ENCODE measurements at regions not wholly inside any gene's neighbourhood (a gene's known extent, or its start where the extent isn't known, plus 50 kb on each side); places are given as distances from the start of the nearest gene placed in this dataset.

DNA sequence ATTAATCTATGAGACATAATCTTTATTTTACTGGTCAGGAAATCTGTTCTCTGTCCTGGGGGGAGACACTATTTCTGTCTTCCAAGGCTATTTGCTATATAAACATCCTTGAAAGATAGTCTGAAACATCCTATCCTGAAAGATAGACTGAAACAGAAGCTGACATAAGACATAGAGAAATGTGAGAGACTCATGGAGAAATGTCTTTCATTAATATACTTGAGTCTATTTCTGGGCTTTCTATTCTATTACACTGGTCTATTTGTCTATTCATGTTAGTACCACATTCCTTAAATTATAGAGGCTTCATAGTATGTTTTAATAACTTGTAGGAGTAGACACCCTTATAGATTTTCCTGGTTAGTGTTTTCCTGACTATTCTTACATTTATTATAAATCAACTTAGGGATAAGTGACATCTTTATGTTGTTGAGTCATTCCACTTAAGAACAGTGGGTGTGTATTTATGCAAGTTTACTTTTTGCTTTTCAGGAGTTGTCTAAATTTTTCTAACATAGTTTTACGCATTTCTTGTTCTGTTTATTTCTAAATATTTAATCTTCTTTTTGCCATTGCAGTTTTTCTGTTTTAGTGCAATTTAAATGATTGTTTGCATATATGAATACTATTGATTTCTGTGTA lies 244.9 kb upstream of the ZSWIM2 start:
- no peaks in the 10 kb centered on the region for H3K9me3 ChIP-seq (ENCODE audit: control insufficient read depth, insufficient read depth, low read length)
- no peak overlapping the region for H3K14ac ChIP-seq (replicated peaks; ENCODE audit: low read depth, low read length)
- H4K5ac ChIP-seq (ENCODE audit: low read depth, low read length) = no peak overlapping the region
- intact Hi-C loops (cut with micrococcal nuclease) (no loop called here), in situ Hi-C loops (cut with MboI; ENCODE audit: low sequenced_read_pairs) (no loop called here), dilution Hi-C loops (cut with HindIII; ENCODE audit: low sequenced_read_pairs, unreplicated experiment) (no loop called here)
- no peak overlapping the region for H2BK120ac ChIP-seq (ENCODE audit: low read depth, low read length)
- CTCF ChIA-PET = no interaction called here
- H4K20me1 ChIP-seq (ENCODE audit: insufficient read depth, low read length) = no peaks in the 10 kb centered on the region
- no peaks in the 10 kb centered on the region for H3K79me1 ChIP-seq (ENCODE audit: low read depth in 1 of 2, low read length in 2 of 2)
- H3K4me3 ChIP-seq (ENCODE audit: insufficient read depth, low read depth, low read length) = no peak overlapping the region
- no peaks in the 10 kb centered on the region for H3K4me1 ChIP-seq (ENCODE audit: control insufficient read depth, insufficient read depth, low read length)
- H3K27ac ChIP-seq (ENCODE audit: insufficient read depth, low read length) = no peak overlapping the region
- TF ChIP-seq RAD21 (IDR thresholded peaks at IDR 0.05; ENCODE audit: low read length) (no peak), CEBPB (IDR thresholded peaks at IDR 0.05; ENCODE audit: low read depth, low read length) (no peak), MXI1 (IDR thresholded peaks at IDR 0.05; ENCODE audit: borderline replicate concordance, low read depth, low read length) (no peak), NFE2L2 (IDR thresholded peaks at IDR 0.05; ENCODE audit: low read depth, low read length) (no peak), MAZ (IDR thresholded peaks at IDR 0.05; ENCODE audit: borderline replicate concordance, low read depth, low read length) (no peak), MAFK (IDR thresholded peaks at IDR 0.05; ENCODE audit: low read depth, low read length) (no peak), CHD1 (IDR thresholded peaks at IDR 0.05; ENCODE audit: low read depth, low read length) (no peak), FOS (IDR thresholded peaks at IDR 0.05; ENCODE audit: low read depth, low read length) (no peak), RCOR1 (IDR thresholded peaks at IDR 0.05; ENCODE audit: insufficient replicate concordance, low read length) (no peak), BHLHE40 (IDR thresholded peaks at IDR 0.05; ENCODE audit: low read depth, low read length) (no peak), POLR2A (IDR thresholded peaks at IDR 0.05; ENCODE audit: low read depth, low read length) (no peak)
- TF ChIP-seq, protein P1, sequence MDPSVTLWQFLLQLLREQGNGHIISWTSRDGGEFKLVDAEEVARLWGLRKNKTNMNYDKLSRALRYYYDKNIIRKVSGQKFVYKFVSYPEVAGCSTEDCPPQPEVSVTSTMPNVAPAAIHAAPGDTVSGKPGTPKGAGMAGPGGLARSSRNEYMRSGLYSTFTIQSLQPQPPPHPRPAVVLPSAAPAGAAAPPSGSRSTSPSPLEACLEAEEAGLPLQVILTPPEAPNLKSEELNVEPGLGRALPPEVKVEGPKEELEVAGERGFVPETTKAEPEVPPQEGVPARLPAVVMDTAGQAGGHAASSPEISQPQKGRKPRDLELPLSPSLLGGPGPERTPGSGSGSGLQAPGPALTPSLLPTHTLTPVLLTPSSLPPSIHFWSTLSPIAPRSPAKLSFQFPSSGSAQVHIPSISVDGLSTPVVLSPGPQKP (IDR thresholded peaks at IDR 0.05; ENCODE audit: borderline replicate concordance, low read depth, low read length) = no peak
- TF ChIP-seq, protein P2, sequence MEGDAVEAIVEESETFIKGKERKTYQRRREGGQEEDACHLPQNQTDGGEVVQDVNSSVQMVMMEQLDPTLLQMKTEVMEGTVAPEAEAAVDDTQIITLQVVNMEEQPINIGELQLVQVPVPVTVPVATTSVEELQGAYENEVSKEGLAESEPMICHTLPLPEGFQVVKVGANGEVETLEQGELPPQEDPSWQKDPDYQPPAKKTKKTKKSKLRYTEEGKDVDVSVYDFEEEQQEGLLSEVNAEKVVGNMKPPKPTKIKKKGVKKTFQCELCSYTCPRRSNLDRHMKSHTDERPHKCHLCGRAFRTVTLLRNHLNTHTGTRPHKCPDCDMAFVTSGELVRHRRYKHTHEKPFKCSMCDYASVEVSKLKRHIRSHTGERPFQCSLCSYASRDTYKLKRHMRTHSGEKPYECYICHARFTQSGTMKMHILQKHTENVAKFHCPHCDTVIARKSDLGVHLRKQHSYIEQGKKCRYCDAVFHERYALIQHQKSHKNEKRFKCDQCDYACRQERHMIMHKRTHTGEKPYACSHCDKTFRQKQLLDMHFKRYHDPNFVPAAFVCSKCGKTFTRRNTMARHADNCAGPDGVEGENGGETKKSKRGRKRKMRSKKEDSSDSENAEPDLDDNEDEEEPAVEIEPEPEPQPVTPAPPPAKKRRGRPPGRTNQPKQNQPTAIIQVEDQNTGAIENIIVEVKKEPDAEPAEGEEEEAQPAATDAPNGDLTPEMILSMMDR (conservative IDR thresholded peaks at IDR 0.05; ENCODE audit: low read depth, low read length) = no peak
- TF ChIP-seq, protein P3, sequence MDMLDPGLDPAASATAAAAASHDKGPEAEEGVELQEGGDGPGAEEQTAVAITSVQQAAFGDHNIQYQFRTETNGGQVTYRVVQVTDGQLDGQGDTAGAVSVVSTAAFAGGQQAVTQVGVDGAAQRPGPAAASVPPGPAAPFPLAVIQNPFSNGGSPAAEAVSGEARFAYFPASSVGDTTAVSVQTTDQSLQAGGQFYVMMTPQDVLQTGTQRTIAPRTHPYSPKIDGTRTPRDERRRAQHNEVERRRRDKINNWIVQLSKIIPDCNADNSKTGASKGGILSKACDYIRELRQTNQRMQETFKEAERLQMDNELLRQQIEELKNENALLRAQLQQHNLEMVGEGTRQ (IDR thresholded peaks at IDR 0.05; ENCODE audit: low read depth, low read length) = no peak
- H3K9ac ChIP-seq (ENCODE audit: low read depth, low read length) = no peak overlapping the region
- no peak overlapping the region for H3K4ac ChIP-seq (ENCODE audit: low read depth, low read length)
- no peak for ATAC-seq (ENCODE audit: low read depth)
- no peak overlapping the region for H3K23ac ChIP-seq (ENCODE audit: low read depth, low read length)
- WGBS, 2 experiments (ENCODE audit: extremely low coverage in 2 of 2, insufficient read length in 1 of 2) = no CpG with 5 or more reads among the region's 1 CpG
- no peak overlapping the region for H2AK5ac ChIP-seq (ENCODE audit: low read depth, low read length)
- no peaks in the 10 kb centered on the region for H3K9me1 ChIP-seq (ENCODE audit: insufficient read depth, low read length)
- H4K8ac ChIP-seq (ENCODE audit: low read depth in 2 of 2, low read length in 2 of 2) = no peak overlapping the region
- H2AK9ac ChIP-seq (replicated peaks; ENCODE audit: low read depth, low read length, poor library complexity) = no peak overlapping the region
- BruUV-seq (replicated peaks) = no TSS peak
- no peak overlapping the region for H2BK15ac ChIP-seq (ENCODE audit: low read depth, low read length)
- no peak for DNase-seq
- H4K91ac ChIP-seq (ENCODE audit: insufficient read depth, low read depth, low read length) = no peak overlapping the region
- no peak overlapping the region for H2BK20ac ChIP-seq (ENCODE audit: low read depth, low read length)
- no peak overlapping the region for H3K56ac ChIP-seq (ENCODE audit: extremely low read depth, insufficient read depth, low read length)
- no peaks in the 10 kb centered on the region for H3K36me3 ChIP-seq (ENCODE audit: control insufficient read depth, insufficient read depth, low read length)
- no peak overlapping the region for H2BK5ac ChIP-seq (ENCODE audit: low read depth, low read length, poor library complexity, severe bottlenecking)
- POLR2A ChIA-PET (ENCODE audit: unreplicated experiment) = no interaction called here
- H3K4me2 ChIP-seq (ENCODE audit: low read depth, low read length) = no peak overlapping the region
- no peaks in the 10 kb centered on the region for H3K27me3 ChIP-seq (ENCODE audit: control insufficient read depth, insufficient read depth, low read length)
- H2AFZ ChIP-seq (replicated peaks; ENCODE audit: low read length, poor library complexity) = no peak overlapping the region
- no peak overlapping the region for H3K18ac ChIP-seq (ENCODE audit: low read depth, low read length)
